HG03571 (cell line): ENCODE measurements at regions not wholly inside any gene's neighbourhood (a gene's known extent, or its start where the extent isn't known, plus 50 kb on each side); places are given as distances from the start of the nearest gene placed in this dataset.
"Not testable (repeated sequence)": the region's sequence is repeated elsewhere in the genome, so short reads cannot be mapped to it uniquely, and the experiment has no call there.

ENCODE experiments used
- ATAC-seq: cut with Tn5 transposase; IDR thresholded peaks from one replicate; pipeline ENCODE4 v1.9.1; 2021; ENCODE audit not compliant: unreplicated experiment

DNA sequence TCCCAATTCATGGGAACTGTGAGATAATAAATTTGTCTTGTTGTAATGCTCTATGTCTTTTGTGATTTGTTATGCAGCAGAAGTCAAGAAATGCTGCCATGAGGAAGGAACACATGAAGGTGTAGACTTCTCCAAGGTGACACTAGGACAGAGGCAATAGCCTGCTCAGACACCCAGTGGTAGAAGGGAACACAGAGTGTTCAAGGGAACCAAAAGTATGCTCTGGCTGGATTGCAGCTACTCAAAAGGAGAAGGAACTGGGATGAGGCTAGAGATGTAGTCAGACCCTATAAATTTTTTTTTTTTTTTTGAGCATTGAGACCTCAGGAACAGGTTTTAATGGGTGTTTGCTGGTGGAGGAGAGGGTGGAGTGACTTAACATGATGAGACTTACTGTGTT is 232.5 kb downstream of the PARP8 start:
- no peak for ATAC-seq

DNA sequence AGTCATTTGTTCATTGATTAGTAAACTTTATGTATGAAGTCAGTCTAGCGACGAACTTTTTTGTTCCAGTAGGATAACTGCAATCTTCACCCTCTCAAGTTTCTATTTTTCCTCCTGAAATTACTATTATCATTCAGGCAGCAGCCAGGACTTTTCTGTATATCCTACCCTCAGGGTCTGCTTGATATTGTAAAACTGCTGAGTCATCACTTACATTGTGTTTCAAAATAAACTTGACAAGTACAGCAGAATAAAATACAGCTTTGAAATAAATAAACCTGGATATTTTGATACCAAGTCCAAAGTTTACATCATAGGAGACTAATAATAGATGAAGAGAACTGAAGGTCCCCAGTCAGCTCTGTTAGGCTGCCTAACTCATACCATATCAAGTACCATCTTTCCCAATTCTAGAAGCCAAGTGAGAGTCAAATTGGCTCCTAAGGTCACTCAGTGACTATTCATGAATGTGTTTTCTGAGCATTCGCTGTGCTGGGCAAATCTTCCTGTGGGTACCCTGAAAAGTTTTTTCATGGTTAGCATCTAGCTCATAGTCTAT is 234.6 kb downstream of the PARP8 start:
- no peak for ATAC-seq

DNA sequence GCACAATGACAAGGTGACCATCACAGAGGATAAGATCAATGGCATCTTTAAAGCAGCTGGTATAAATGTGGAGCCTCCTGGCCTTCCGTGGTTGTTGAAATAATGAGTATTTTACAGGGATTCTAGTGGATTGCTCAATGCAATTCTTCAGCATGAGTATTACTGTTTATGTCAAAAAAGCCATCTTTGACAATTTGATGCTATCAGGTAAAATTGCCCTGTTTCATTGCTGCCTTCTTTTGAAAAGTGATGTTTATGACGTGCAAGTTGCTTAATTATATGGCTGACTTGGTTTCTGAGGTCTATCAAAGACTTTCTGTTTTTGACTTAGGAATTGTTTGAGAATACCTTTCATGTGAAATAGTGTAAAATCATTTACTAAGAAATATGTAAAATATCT is 237.2 kb downstream of the PARP8 start:
- no peak for ATAC-seq

DNA sequence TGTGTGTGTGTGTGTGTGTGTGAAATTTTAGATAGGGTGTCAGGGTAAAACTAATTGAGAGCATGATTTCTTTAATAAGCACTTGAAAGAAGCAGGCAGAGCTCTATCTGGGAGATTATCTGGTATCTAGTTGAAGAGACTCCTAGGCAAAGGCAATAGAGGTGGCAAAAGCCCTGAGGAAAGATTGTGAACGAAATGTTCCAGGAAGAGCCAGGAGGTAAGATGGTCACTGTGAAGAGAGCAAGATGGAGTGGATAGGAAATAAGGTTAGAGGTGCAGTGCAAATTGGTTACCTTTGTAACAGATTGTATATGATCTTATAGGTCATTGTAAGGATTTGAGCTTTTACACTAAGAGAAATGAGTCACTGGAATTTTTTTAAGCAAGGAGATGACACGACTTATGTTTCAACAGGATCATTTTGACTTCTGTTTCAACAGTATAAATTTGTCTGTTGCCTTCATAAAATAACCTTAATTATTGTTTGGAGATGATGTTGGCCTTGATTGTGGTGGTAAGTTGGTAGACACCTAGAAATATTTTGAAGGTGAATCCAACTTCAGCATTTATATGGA is 239.6 kb downstream of the PARP8 start:
- ATAC-seq = no peak

DNA sequence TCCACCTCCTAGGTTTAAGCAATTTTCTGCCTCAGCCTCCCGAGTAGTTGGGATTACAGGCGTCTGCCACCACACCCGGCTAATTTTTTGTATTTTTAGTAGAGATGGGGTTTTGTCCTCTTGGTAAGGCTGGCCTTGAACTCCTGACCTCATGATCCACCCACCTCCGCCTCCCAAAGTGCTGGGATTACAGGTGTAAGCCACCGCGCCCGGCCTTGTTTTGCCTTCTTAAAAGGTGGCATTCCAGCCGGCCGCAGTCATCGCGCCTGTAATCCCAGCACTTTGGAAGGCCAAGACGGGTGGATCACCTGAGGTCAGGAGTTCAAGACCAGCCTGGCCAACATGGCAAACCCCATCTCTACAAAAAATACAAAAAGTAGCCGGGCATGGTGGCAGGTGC is 253.7 kb downstream of the PARP8 start:
- ATAC-seq = not testable (repeated sequence)

DNA sequence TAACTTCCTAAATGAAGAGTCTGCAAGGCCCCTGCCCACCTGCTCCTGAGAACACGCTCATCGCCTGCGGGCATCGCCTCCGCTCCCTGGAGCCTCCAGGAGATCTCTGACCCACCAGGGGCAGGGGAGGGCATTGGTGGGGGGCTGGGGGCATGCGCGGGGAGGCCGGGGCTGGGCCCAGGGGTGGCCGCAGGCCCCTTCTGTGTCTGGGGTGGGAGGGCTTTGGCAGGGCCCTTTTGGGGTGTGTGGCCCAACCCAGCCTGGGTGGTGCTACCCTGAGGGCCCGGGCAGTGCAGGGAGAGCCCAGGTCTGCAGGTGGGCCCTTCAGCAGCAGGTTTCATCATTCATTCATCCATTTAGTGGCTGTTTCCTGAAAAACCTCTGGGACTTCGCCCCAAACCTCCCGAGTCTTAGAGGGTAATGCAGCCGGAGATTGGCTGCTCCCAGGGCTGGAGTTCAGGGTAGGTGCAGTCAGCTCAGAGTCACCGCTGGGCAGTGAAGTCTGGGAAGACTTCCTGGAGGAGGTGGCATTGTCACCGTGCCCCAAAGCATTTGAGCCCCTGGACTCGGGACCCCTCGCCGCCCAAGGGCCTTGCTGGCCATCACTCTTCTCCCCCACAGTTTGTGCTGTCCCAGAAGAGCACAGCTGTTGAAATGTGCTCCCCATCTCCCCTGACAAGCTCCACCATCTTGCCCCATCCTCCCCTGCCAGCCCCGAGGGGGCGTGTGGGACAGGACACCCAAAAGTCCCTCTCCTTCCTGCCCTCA is 255.1 kb downstream of the PARP8 start:
- ATAC-seq = no peak

DNA sequence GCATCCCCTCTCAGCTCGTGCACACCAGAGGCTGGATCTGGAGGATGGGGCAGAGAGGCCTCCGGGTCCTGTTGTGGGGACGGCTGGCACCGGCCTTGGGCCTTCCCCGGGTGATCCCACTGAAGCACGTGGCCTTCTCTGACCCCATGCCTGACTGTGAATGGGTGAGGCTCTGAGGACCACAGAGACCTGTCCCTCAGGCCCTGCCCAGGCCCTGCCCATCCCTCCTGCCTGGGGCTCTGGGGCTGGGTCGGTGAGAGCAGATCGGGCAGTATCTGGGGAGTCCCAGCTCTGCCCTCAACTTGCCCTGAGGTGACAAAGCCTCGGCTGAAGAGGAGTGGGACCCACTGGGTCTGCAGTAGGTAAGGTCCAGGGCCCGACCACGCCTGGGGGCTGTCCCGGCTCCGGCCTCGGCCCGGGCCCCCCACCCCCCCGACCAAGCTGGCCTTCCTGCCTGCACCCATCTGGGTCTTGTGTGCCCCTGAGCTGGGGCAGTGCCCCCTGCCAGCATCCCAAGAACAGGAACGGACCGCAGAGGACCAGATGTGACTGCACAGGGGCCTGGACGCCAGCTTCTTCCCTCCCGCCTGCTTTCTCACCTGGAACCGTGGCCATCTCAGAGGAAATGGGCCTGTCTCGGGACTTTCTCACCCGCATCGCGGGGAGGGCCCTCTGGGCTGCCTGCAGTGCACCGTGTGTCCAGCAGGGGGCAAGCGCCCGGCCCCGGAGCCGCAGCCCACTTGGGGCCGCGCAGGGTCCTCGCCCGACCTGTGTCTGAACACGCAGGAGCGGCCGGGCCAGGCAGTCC is 255.9 kb downstream of the PARP8 start:
- peak; percentile 45 for ATAC-seq

DNA sequence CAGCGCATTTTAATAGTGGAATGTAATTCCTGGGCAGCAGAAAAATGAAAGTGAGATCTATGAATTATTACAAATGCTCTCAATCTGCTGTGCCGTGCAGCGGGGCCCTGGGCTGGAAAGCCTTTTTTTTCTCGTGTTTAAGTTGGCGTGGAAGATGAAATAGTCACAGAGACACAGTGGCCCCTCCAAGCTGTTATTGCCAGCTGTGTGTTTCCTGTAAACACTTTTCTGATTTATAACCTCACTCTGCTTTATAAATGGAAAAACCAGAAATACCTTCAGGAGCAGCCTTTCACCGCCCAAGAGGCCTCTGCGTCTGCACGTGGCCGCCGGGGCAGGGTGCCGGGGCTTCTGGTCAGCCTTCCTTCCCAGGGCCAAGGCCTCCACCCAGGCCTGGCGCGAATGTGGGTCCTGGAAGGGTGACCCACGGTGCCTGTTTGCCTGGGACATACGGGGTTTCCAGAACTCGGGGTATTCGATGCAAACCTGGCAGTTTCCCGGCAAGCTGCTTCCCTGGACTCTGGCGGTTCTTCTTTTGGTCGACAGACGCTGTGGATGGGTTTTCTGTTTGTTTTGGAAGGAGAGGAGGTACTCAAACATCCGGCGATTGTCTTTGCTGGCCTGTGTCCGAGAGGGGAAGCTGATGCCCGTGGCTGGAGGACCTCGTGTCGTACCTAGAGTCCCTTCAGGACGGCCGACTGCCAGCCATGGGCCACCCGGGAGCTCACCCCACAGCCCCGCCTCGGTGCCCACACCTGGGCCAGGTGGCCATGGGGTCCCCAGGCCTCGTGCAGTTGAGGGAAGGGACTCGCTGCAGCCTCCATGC is 256.7 kb downstream of the PARP8 start:
- ATAC-seq = no peak

DNA sequence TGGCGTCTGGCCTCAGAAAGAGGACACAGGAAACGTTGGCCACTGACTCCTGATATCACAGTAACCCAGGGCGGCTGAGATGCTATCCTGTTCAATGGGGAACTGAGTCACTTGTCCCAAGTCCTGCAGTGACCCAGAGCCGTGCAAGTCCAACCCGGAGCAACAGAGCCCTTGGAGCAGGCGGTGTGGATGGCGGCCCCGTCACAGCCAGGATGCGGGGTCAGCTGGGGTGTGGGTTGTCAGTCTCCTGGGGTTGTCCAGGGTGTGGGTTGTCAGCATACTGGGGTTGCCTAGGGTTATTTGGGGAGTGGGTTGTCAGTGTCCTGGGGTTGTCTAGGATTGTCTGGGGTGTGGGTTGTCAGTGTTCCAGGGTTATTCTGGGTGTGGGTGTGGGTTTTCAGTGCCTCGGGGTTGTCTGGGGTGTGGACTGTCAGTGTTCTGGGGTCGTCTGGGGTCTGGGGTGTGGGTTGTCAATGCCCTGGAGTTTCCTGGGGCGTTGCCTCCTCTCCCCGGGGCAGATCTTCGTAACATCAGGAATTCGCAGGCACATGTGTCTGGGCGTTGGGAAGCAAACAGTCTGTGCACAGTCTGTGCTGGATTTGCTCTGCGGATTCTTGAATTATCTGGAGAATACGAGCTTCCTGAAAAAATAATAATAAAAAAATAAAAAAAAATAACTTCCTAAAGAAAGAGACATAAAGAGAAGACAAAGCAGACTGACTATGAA is 257.5 kb downstream of the PARP8 start:
- ATAC-seq = no peak

DNA sequence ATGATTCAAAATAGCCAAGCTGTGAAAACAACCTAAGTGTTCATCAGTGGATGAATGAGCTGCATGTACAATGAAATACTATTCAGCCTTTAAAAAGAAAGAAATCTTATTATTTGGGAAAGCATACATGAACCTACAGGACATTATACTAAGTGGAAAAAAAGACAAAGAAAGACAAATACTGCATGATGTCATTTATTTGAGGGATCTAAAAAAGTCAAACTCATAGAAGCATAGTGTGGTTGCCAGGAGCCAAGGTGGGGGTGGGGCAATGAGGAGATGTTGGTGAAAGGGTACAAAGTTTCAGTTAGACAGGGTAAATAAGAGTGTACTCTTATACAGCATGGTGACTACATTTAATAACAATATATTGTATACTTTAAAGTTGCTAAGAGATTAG is 261.5 kb downstream of the PARP8 start:
- ATAC-seq = no peak

DNA sequence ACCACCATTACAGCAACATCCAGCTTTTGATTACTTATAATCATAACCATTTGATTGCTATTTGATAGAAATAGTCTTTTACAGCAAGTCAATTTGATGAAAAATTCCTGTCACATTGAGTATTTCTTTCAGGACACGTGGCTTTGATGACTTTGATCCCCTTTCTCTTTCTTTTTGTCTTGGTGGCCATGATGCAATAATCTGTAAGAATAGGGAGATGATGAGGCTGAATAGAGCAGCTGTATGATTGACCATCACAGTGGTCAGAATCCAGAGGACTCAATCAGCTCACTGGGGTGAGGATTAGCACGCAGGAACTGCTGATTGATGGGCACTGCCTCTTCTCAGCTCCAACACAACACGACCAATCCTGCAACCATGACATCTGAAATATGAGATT is 262.7 kb downstream of the PARP8 start:
- ATAC-seq = no peak

DNA sequence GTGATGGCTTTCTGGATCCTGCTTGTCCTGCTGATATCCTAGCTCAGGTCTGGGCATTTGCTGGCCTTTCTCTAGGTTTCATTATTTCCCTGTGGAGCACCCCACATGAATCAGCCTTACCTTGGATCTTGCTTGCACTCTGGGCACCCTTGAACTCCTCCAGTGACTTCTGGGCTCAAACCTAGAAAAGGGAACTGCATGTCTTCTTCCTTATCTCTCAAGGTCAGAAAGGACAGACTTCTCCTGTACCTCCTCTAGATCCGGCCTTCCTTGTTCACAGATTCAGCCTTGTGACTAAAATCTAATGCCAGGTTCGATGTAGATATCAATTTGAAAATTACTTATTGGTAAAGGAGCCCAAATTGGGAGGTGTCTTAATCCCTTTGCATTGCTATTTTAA is 267.9 kb downstream of the PARP8 start:
- ATAC-seq = no peak

DNA sequence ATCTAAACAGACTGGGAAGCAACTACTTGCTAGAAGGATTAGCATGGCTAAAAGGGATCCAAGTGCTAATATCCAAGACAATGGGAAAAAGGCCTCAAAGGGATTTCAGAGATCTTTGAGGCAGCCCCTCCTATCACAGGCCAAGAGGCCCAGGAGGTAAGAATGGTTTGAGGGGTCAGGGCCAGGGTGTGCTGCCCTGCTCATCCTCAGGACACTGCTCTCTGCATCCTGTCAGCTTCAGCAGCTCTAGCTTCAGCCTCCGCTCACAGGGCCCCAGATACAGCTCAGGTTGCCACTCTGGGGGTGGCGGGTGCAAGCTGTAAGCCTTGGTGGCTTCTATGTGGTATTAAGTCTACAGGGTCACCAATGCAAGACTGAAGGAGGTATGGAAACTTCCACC is 278.7 kb downstream of the PARP8 start:
- ATAC-seq = no peak

DNA sequence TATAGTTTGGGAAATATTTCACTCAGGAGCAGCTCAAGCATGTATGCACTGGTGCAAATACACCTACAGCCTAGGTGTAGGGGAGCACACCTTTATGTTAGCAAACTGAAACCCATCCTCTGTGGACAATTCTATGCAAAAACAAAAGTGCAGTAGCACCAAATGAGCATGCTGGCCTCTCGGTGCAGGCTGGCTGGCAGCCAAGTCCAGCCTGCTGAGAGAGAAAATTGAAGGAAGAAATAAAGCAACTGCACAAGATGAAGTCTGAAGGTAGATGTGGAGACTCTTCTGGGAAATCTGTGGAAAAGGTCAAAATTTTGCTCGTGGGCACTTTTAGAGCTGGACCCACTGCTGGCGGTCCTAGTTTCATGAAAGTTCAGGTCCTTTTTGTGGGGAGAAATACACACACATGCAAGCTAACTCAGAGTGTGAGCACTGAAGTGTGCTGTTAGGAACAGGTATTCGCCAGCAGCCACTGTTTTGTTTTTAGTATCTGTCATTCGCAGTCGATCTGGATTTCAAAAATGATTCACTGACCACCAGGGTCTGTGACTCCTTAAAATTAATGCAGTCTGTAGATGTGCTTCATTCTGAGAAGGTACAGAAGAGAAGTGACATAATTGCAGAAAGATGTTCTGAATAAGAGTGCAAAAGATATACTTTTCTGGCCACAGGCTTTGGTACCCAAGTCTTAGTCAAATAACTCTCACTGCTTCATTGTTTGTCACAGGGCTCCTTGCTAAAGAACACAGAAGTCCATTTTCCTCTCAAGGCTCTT is 281.7 kb downstream of the PARP8 start:
- no peak for ATAC-seq

DNA sequence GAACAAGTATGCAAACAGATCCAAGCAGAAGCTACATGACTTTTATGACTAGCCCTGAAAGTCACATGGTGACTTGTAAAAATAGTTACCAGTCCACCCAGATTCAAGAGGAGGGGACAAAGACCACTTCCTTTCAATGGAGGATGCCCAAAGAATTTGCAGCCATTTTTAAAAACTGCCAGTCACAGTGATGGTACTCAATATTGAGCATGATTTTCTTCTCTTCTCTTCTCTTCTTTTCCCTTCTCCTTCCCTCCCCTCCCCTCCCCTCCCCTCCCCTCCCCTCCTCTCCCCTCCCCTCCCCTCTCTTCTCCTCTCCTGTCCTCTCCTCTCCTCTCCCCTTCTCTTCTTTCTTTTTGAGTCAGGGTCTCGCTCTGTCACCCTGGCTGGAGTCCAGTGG is 286.9 kb downstream of the PARP8 start:
- no peak for ATAC-seq

DNA sequence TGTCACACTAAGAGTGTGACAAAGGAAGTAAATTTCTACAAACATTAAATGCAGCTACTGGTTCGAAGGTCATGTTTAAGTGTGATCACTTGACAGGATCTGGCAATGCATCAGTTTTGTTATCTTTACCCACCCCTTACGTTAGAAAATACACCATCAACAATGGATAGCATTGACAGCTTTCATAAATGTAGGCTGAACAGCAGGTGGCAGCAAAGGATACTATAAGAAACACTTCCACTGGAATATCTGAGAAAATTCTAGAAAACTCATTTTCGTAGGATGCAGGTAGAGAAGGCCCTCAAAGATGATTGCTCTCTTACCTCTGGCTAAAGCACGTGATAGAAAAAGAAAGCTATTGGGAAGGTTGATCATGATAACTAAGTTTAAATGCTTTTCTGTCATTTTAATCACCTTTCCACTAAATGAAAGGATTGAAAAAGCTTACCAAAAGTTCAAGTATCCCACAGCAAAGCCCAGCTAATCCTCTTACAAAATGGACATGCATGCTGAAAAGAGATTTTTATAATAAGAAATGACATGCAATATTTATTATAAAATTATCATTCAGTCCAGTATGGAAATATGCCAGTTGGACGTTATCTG is 292.5 kb downstream of the PARP8 start:
- ATAC-seq = no peak

DNA sequence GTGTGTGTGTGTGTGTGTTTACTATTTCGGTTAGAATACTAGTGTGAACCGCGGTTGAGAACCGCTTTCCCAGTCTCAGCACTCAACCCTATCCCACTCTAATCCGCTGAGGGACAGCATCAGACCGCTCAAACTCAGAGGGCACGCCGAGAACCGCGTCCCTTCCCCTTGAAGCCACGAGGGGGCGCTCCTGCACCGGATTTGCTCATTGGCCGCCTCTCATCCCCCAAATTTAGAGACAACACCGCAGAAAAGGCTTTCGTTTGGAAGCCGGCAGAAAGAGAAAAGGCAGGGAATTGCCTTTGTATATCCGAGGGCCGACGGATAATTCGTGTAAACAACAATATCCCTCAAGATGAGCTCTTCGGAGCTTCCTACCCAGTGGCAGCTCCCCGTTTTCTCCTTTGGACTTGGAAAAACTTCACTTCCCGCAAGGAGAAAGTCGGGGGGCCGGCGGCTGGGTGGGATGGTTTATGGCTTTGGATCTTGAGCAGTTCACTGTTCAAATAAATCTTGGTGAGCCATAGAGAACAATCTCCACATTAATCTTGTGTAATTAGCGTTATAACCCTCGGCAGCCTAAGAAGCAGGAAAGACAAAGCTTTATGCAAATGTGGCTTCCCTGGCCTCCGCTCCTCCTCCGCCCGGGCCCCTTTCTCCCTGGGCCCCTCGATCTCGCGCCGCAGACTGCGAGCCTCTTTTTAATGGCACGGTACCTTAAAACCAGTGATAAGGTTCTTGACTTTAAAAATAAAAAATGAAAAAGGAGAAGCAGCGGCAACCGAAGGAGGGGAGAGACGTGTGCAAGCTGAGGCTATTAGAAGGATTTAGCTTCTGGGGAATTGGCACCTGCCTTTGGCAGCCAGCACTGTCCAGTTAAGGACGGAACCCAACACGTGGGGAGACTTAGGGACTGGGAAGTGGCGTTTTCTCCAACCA is 296.8 kb downstream of the PARP8 start:
- peak; percentile 69 for ATAC-seq
